Loucy (cell line): ENCODE measurements at regions not wholly inside any gene's neighbourhood (a gene's known extent, or its start where the extent isn't known, plus 50 kb on each side); places are given as distances from the start of the nearest gene placed in this dataset.

Source experiments
- EZH2phosphoT487 ChIP-seq: fragments of 200-600 bp; IDR thresholded peaks from 2 replicates; pipeline ENCODE4 v1.6.1; 2018; ENCODE audit warnings: antibody characterized with exemption, mild to moderate bottlenecking, moderate library complexity, borderline replicate concordance
- TF ChIP-seq, protein P1 (sequence below): fragments of 200-600 bp; sonication (generic); conservative IDR thresholded peaks from 2 replicates; pipeline ENCODE4 v1.5.1; 2014; ENCODE audit warnings: mild to moderate bottlenecking, antibody characterized with exemption, low read length

- TF ChIP-seq, protein P1, sequence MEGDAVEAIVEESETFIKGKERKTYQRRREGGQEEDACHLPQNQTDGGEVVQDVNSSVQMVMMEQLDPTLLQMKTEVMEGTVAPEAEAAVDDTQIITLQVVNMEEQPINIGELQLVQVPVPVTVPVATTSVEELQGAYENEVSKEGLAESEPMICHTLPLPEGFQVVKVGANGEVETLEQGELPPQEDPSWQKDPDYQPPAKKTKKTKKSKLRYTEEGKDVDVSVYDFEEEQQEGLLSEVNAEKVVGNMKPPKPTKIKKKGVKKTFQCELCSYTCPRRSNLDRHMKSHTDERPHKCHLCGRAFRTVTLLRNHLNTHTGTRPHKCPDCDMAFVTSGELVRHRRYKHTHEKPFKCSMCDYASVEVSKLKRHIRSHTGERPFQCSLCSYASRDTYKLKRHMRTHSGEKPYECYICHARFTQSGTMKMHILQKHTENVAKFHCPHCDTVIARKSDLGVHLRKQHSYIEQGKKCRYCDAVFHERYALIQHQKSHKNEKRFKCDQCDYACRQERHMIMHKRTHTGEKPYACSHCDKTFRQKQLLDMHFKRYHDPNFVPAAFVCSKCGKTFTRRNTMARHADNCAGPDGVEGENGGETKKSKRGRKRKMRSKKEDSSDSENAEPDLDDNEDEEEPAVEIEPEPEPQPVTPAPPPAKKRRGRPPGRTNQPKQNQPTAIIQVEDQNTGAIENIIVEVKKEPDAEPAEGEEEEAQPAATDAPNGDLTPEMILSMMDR: no peak
- no peak for TF ChIP-seq EZH2phosphoT487
Observed at GRCh38 chr1:220342853-220343252, 70.6 kb upstream of the RAB3GAP2 start.
